OCI-LY3 (cell line): ENCODE measurements at regions not wholly inside any gene's neighbourhood (a gene's known extent, or its start where the extent isn't known, plus 50 kb on each side); places are given as distances from the start of the nearest gene placed in this dataset.

Experiments
- CTCF ChIP-seq: fragments of 200-600, 300-600 bp; sonication (generic); IDR thresholded peaks from 2 replicates; pipeline ENCODE4 v1.5.1; 2014; ENCODE audit warnings: antibody characterized with exemption, low read length, low read depth
- EZH2phosphoT487 ChIP-seq: fragments of 200-600 bp; shearing (Covaris generic); IDR thresholded peaks from 2 replicates; pipeline ENCODE4 v1.6.1; 2018; ENCODE audit warnings: antibody characterized with exemption, mixed run types, low read depth

DNA sequence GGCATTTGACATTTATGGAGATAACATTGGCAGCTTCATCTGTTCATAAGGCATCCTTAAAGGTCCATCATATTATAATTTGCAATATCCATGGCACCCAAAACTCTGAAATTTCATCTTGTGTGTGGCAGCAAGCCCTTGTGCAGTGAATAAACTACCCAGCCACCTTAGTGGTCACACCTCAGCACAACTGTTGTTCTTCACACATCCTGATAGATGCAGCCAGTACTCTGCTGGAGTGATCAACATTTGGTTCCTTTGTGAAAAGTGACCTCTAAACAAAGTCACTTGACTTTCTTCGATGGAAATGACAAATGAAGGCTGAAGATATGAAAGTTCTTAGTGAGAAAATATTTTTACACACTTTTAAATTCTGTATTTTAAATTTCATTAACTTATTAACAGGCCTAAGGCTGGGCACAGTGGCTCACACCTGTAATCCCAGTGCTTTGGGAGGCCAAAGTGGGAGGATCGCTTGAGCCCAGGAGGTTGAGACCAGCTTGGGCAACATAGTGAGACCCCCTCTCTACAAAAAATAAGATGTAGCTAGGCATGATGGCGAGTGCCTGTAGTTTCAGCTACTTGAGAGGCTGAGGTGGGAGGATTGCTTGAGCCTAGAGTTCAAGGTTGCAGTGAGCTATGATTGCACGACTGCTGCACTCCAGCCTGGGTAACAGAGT, 161.4 kb downstream of the SPRY1 start:
- TF ChIP-seq CTCF: no peak
- TF ChIP-seq EZH2phosphoT487: no peak
